Activated naive CD4-positive, alpha-beta T cell treated with anti-CD3 and anti-CD28 coated beads, Interleukin-2, amount 50 U/mL, for 24 hours (primary cell): ENCODE measurements at regions not wholly inside any gene's neighbourhood (a gene's known extent, or its start where the extent isn't known, plus 50 kb on each side); places are given as distances from the start of the nearest gene placed in this dataset.
"Not testable (repeated sequence)": the region's sequence is repeated elsewhere in the genome, so short reads cannot be mapped to it uniquely, and the experiment has no call there.

Source experiments
- H3K27ac Mint-ChIP-seq: one replicate; pipeline ENCODE4 v1.8.0; 2021; ENCODE audit warnings: mild to moderate bottlenecking, mixed read lengths
- H3K27me3 Mint-ChIP-seq: one replicate; pipeline ENCODE4 v1.8.0; 2021; ENCODE audit warnings: mixed read lengths
- H3K36me3 Mint-ChIP-seq: one replicate; pipeline ENCODE4 v1.8.0; 2021; ENCODE audit warnings: mixed read lengths
- H3K4me1 Mint-ChIP-seq: one replicate; pipeline ENCODE4 v1.8.0; 2021; ENCODE audit warnings: mixed read lengths
- H3K4me3 Mint-ChIP-seq: one replicate; pipeline ENCODE4 v1.8.0; 2021; ENCODE audit warnings: mild to moderate bottlenecking, mixed read lengths
- H3K9me3 Mint-ChIP-seq: one replicate; pipeline ENCODE4 v1.8.0; 2021; ENCODE audit warnings: mixed read lengths

GRCh38 chr19:28140201-28140600, 1072.8 kb downstream of the UQCRFS1 start:
- Mint-ChIP-seq H3K36me3 (no peaks in the 10 kb centered on the region), H3K4me3 (no peak overlapping the region), H3K4me1 (no peaks in the 10 kb centered on the region), H3K27ac (no peak overlapping the region), H3K9me3 (peaks cover 11% of the 10 kb centered on the region), H3K27me3 (no peaks in the 10 kb centered on the region)

GRCh38 chr19:28137772-28138171, 1075.2 kb downstream of the UQCRFS1 start:
- no peaks in the 10 kb centered on the region for H3K36me3 Mint-ChIP-seq
- peaks cover 11% of the 10 kb centered on the region for H3K9me3 Mint-ChIP-seq
- no peak overlapping the region for H3K27ac Mint-ChIP-seq
- H3K4me1 Mint-ChIP-seq = no peaks in the 10 kb centered on the region
- H3K4me3 Mint-ChIP-seq = no peak overlapping the region
- no peaks in the 10 kb centered on the region for H3K27me3 Mint-ChIP-seq

GRCh38 chr19:28136796-28137195, 1076.2 kb downstream of the UQCRFS1 start:
- Mint-ChIP-seq H3K27me3 (no peaks in the 10 kb centered on the region), H3K9me3 (peaks cover 11% of the 10 kb centered on the region), H3K36me3 (no peaks in the 10 kb centered on the region), H3K27ac (no peak overlapping the region), H3K4me1 (no peaks in the 10 kb centered on the region), H3K4me3 (no peak overlapping the region)

GRCh38 chr19:28135825-28136224, 1077.1 kb downstream of the UQCRFS1 start:
- Mint-ChIP-seq H3K4me1 (no peaks in the 10 kb centered on the region), H3K27ac (no peak overlapping the region), H3K9me3 (peaks cover 9% of the 10 kb centered on the region), H3K36me3 (no peaks in the 10 kb centered on the region), H3K4me3 (no peak overlapping the region), H3K27me3 (no peaks in the 10 kb centered on the region)

- no peaks in the 10 kb centered on the region for H3K9me3 Mint-ChIP-seq
- no peak overlapping the region for H3K27ac Mint-ChIP-seq
- no peaks in the 10 kb centered on the region for H3K36me3 Mint-ChIP-seq
- H3K4me3 Mint-ChIP-seq = no peak overlapping the region
- no peaks in the 10 kb centered on the region for H3K4me1 Mint-ChIP-seq
- no peaks in the 10 kb centered on the region for H3K27me3 Mint-ChIP-seq
These were observed 1078.6 kb downstream of the UQCRFS1 start for GRCh38 chr19:28134311-28134710.

- not testable (repeated sequence) for H3K4me1 Mint-ChIP-seq, H3K9me3 Mint-ChIP-seq, H3K4me3 Mint-ChIP-seq, H3K27me3 Mint-ChIP-seq, H3K36me3 Mint-ChIP-seq, H3K27ac Mint-ChIP-seq
These were observed 1082.1 kb downstream of the UQCRFS1 start for GRCh38 chr19:28130881-28131280.

- Mint-ChIP-seq H3K27ac (no peak overlapping the region), H3K9me3 (peaks cover 5% of the 10 kb centered on the region), H3K4me3 (no peak overlapping the region), H3K36me3 (no peaks in the 10 kb centered on the region), H3K4me1 (no peaks in the 10 kb centered on the region), H3K27me3 (peaks cover 2% of the 10 kb centered on the region)
These were observed 1082.9 kb downstream of the UQCRFS1 start for GRCh38 chr19:28130066-28130511.

- no peak overlapping the region for H3K27ac Mint-ChIP-seq
- peaks cover 5% of the 10 kb centered on the region for H3K9me3 Mint-ChIP-seq
- no peaks in the 10 kb centered on the region for H3K4me1 Mint-ChIP-seq
- H3K27me3 Mint-ChIP-seq = peaks cover 2% of the 10 kb centered on the region
- no peak overlapping the region for H3K4me3 Mint-ChIP-seq
- no peaks in the 10 kb centered on the region for H3K36me3 Mint-ChIP-seq
These were observed 1084.6 kb downstream of the UQCRFS1 start for GRCh38 chr19:28128341-28128740.

GRCh38 chr19:28126135-28126898, 1086.6 kb downstream of the UQCRFS1 start:
- Mint-ChIP-seq H3K9me3 (peaks cover 5% of the 10 kb centered on the region), H3K27me3 (peaks cover 2% of the 10 kb centered on the region), H3K36me3 (no peaks in the 10 kb centered on the region), H3K4me1 (no peaks in the 10 kb centered on the region), H3K27ac (no peak overlapping the region), H3K4me3 (no peak overlapping the region)

- no peak overlapping the region for H3K27ac Mint-ChIP-seq
- no peaks in the 10 kb centered on the region for H3K9me3 Mint-ChIP-seq
- H3K27me3 Mint-ChIP-seq = no peaks in the 10 kb centered on the region
- no peak overlapping the region for H3K4me3 Mint-ChIP-seq
- no peaks in the 10 kb centered on the region for H3K4me1 Mint-ChIP-seq
- H3K36me3 Mint-ChIP-seq = no peaks in the 10 kb centered on the region
These were observed 1090.2 kb downstream of the UQCRFS1 start for GRCh38 chr19:28122734-28123133.

- no peak overlapping the region for H3K27ac Mint-ChIP-seq
- no peaks in the 10 kb centered on the region for H3K27me3 Mint-ChIP-seq
- H3K36me3 Mint-ChIP-seq = no peaks in the 10 kb centered on the region
- no peaks in the 10 kb centered on the region for H3K4me1 Mint-ChIP-seq
- peaks cover 9% of the 10 kb centered on the region for H3K9me3 Mint-ChIP-seq
- H3K4me3 Mint-ChIP-seq = no peak overlapping the region
These were observed 1094.7 kb downstream of the UQCRFS1 start for GRCh38 chr19:28118235-28118634.

- no peak overlapping the region for H3K27ac Mint-ChIP-seq
- H3K4me1 Mint-ChIP-seq = no peaks in the 10 kb centered on the region
- H3K36me3 Mint-ChIP-seq = no peaks in the 10 kb centered on the region
- peaks cover 9% of the 10 kb centered on the region for H3K9me3 Mint-ChIP-seq
- no peaks in the 10 kb centered on the region for H3K27me3 Mint-ChIP-seq
- no peak overlapping the region for H3K4me3 Mint-ChIP-seq
These were observed 1095.8 kb downstream of the UQCRFS1 start for GRCh38 chr19:28117143-28117542.

- H3K27me3 Mint-ChIP-seq, H3K27ac Mint-ChIP-seq, H3K36me3 Mint-ChIP-seq, H3K4me3 Mint-ChIP-seq, H3K4me1 Mint-ChIP-seq: not testable (repeated sequence)
- peaks cover 16% of the 10 kb centered on the region for H3K9me3 Mint-ChIP-seq
These were observed 1096.6 kb downstream of the UQCRFS1 start for GRCh38 chr19:28116379-28116778.

- no peaks in the 10 kb centered on the region for H3K27me3 Mint-ChIP-seq
These were observed 1109.0 kb downstream of the UQCRFS1 start for GRCh38 chr19:28103921-28104320.

GRCh38 chr19:28084659-28085157, 1128.2 kb downstream of the UQCRFS1 start:
- not testable (repeated sequence) for H3K27ac Mint-ChIP-seq, H3K4me3 Mint-ChIP-seq, H3K4me1 Mint-ChIP-seq, H3K36me3 Mint-ChIP-seq, H3K27me3 Mint-ChIP-seq
- peaks cover 12% of the 10 kb centered on the region for H3K9me3 Mint-ChIP-seq

More at GRCh38 chr19:28103921-28104320, 1109.0 kb downstream of the UQCRFS1 start:
- H3K36me3 Mint-ChIP-seq = no peaks in the 10 kb centered on the region
- peaks cover 16% of the 10 kb centered on the region for H3K9me3 Mint-ChIP-seq
- H3K27ac Mint-ChIP-seq = no peak overlapping the region
- no peak overlapping the region for H3K4me3 Mint-ChIP-seq
- no peaks in the 10 kb centered on the region for H3K4me1 Mint-ChIP-seq

- Mint-ChIP-seq H3K27me3 (peaks cover 2% of the 10 kb centered on the region), H3K4me1 (no peaks in the 10 kb centered on the region), H3K9me3 (peaks cover 5% of the 10 kb centered on the region), H3K4me3 (no peak overlapping the region), H3K36me3 (no peaks in the 10 kb centered on the region), H3K27ac (no peak overlapping the region)
These were observed 1136.3 kb downstream of the UQCRFS1 start for GRCh38 chr19:28076628-28077027.

GRCh38 chr19:28075229-28075628, 1137.7 kb downstream of the UQCRFS1 start:
- Mint-ChIP-seq H3K4me1 (no peaks in the 10 kb centered on the region), H3K27me3 (peaks cover 2% of the 10 kb centered on the region)

More at GRCh38 chr19:28075229-28075628, 1137.7 kb downstream of the UQCRFS1 start:
- no peak overlapping the region for H3K27ac Mint-ChIP-seq
- H3K36me3 Mint-ChIP-seq = no peaks in the 10 kb centered on the region
- H3K4me3 Mint-ChIP-seq = no peak overlapping the region
- H3K9me3 Mint-ChIP-seq = peaks cover 5% of the 10 kb centered on the region
